Right ventricle myocardium inferior (tissue), 1 donor: ENCODE measurements at regions not wholly inside any gene's neighbourhood (a gene's known extent, or its start where the extent isn't known, plus 50 kb on each side); places are given as distances from the start of the nearest gene placed in this dataset.
"Not testable (repeated sequence)": the region's sequence is repeated elsewhere in the genome, so short reads cannot be mapped to it uniquely, and the experiment has no call there.

Experiments
- ATAC-seq: fragments of 200-7000 bp; cut with Tn5 transposase; one replicate; pipeline ENCODE4 v1.9.1; 2020; ENCODE audit warnings: mild to moderate bottlenecking, moderate library complexity
- DNase-seq: peaks from one replicate; pipeline ENCODE4 v3.0.0; 2021; ENCODE audit errors: missing footprints
- intact Hi-C: fragments of 100-400 bp; cut with DNase I; formaldehyde crosslinking; loops from one replicate; pipeline ENCODE4 v1.11.0; 2022
- donor health status: DM: no; HTN: yes; CAD: no; lungs with severe emphysema.

DNA sequence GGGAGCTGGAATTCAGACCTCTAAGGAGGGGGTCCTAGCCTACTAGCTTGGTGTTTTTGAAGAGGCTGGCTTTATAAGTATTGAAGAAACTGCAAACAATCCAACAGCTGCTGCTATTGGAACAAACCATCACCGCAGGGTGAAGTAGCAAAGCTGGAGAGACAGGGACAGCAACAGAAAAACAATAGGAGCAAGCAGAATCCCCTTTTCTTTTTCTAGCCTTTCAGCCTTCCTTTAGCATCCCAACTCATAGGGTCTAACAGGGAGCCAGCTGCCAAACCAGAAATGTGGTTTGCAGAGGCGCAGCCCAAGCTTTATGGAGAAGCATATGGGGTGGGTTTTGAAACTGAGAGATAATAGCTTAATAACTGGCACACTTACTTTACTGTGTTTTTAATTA is 106.2 kb upstream of the CHMP2B start:
- intact Hi-C loops = no loop called here

GRCh38 chr3:87120236-87120635 is 106.9 kb upstream of the CHMP2B start:
- intact Hi-C loops = no loop called here
- no peak for ATAC-seq
- DNase-seq = no peak

More for the DNA sequence above, 106.2 kb upstream of the CHMP2B start:
- no peak for ATAC-seq
- DNase-seq = no peak

DNA sequence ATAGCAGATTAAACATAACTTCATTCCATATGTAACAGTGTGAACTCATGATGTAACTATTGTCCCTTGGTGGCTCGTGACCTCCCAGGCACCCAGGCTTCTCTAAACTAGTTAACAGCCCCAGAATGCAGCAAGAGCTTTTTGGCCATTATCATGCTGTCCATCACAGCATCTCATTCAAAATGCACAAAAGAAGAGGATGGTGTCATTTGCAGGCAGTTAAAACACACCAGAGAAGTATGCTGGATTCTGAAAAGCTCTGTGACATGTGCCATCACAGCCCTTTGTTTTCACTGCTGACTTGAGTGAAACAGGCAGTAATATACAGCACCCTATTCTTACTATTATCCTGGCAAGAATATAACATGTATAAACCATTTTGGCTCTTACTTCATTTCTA is 117.6 kb upstream of the CHMP2B start:
- ATAC-seq (no peak), DNase-seq (no peak)
- intact Hi-C loops = no loop called here

DNA sequence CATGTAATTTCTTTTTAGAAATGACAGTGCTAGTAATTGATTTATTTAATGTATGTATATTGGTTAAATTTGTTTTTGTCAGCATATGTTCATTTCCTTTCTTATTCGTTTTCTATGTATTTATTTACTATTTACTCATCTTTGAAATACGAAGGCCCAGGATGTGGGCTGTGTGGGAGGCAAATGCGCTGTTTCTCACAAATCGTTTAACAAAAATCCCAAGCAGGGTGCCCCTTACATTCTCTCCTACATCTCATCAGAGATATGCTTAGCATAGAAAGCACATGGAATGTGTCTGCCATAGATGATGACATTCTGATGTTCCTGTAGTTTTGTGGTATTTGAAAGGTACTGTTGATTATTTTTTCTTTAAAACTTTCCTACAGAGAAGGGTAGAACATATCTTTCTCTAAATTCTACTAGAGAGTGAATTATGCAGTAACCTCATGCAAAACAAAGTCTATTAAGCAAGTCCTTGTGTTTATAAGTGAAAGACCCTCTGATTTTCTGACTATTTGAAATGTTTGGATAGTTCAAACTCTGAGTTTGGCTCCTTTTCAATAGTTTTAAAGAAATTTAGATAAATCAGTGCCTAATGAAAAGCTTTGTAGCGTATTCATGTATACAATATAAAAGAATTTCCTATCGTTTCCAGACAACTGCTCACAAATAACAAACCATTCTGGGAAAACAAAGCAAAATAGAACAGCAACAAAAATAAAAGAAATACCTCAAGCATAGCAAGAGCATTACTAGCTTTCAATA is 111.1 kb upstream of the VGLL3 start:
- ATAC-seq (no peak), DNase-seq (no peak)
- intact Hi-C loops = no loop called here

DNA sequence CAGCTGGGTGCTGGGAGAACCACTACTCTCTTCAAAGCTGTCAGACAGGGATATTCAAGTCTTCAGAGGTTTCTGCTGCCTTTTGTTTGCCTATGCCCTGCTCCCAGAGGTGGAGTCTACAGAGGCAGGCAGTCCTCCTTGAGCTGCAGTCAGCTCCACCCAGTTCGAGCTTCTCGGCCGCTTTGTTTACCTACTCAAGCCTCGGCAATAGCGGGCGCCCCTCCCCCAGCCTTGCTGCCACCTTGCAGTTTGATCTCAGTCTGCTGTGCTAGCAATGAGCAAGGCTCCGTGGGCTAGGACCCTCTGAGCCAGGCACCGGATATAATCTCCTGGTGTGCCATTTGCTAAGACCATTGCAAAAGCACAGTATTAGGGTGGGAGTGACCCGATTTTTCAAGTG is 106.8 kb upstream of the VGLL3 start:
- ATAC-seq, intact Hi-C loops, DNase-seq: not testable (repeated sequence)

DNA sequence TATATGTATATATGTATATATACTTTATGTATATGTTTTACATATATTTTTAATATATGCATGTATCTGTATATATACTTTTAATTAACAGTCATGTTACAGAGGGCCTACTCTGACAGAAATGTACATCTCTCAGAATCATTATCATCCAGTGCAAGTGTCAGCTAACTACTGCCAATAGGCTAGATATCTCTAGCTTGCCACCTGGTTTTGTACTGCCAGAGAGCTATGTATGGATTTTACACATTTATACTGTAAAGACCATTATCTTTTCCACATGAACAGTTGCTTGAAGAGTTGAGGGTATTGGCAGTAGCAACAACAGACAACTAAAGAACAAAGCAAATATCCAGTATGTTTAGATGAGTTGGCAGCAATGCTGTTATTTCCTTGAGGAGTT is 99.7 kb upstream of the VGLL3 start:
- intact Hi-C loops = no loop called here
- no peak for ATAC-seq
- no peak for DNase-seq

DNA sequence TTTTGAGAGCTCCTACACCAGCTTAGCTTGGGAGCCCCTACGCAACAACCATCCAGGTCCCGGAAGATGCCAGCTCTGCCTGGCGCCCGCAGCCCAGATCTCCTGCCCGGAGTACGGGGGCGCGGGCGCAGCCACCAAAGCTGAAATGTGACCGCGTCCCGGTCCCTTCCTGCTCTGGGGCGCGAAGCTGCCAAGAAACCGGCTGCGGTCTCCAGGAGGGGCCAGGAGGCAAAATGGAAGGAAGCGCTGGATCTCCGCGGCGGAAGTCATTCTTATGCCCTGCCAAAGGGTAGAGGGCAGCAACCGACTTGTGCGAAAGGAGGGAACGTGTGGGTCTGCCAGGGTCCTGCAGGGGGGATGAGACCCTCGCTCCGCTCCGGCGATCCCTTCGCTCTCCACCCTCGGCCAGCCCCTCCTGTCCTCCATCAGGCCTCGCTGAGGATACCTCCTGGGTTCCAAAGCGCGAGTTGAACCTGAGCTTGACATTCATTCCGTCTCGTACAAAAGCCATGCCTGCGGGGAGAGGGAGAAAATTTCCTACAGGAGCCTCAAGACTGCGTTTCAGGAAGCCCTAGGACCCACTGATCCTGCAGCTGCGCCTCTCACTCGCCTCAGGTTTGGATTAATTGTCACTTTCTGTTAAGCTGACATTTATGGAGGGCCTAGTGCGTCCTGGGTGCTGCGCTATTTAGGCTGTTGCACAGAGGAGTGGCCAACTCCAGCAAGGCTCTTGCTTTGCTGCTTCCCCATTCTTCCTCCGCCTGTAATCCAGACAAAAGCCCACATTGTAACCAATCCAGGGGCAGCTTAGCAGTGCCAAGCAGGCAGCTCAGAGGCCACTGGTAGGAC is 98.3 kb upstream of the VGLL3 start:
- intact Hi-C loops = no loop called here
- DNase-seq (peak; percentile 77), ATAC-seq (peak; percentile 96)

- ATAC-seq (peak; percentile 21), DNase-seq (no peak)
- intact Hi-C loops = no loop called here
Observed at GRCh38 chr3:87088430-87088992, 97.6 kb upstream of the VGLL3 start.

DNA sequence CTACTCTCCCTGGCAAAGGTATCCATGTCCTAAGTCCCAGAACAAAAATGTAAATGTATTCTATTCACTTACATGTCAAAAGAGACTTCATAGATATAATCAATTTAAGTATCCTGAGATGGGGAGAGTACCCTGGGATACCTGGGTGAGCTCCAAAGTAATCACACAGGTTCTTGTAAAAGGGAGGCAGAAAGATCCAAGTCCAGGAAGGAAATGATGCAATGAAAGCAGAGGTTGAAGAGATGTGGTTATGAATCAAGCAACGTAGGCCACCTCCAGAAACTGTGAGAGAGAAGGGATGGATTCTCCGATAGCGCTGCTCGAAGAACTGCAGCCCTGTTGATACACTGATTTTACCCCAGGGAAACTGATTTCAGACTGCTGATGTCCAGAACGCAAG is 93.9 kb upstream of the VGLL3 start:
- DNase-seq (no peak), ATAC-seq (no peak)
- intact Hi-C loops = loop anchor here (5.0 kb wide), 1 partner anchor 308 kb away; no protein-coding TSS in a partner anchor

DNA sequence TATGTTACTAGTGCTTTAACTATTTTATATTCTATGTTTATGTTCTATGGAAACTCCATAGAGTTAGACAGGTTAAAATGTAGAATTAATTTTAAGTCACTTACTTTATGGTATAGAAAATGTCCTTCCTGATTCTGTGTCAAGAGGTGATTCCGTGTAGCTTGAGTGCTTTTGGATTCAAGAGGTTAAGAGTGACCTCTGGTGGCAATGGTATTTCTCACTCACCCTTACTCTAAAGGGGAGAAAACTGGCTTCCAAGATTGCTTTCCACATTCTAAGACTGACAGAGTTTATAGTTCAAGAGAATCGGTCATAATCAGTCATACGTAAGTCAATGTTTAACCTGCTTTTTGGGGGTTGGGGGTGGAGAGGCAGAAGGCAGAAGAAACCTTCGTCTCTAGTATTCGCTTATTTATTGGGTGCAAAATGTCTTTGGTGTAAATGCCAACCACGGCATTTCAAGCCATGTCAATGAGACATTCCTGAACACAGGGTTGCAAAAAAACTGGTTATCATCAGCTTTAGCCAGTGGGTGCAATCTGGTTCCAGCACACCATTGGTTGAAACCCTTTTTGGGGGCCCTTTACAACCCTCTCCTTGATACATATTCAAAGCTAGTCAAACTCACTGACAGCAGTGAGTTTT is 92.0 kb upstream of the VGLL3 start:
- DNase-seq (no peak), ATAC-seq (peak; percentile 67)
- intact Hi-C loops = loop anchor here (5.0 kb wide), 1 partner anchor 306 kb away; no protein-coding TSS in a partner anchor

GRCh38 chr3:87077355-87077754 is 86.4 kb upstream of the VGLL3 start:
- no peak for DNase-seq
- intact Hi-C loops = no loop called here
- no peak for ATAC-seq

DNA sequence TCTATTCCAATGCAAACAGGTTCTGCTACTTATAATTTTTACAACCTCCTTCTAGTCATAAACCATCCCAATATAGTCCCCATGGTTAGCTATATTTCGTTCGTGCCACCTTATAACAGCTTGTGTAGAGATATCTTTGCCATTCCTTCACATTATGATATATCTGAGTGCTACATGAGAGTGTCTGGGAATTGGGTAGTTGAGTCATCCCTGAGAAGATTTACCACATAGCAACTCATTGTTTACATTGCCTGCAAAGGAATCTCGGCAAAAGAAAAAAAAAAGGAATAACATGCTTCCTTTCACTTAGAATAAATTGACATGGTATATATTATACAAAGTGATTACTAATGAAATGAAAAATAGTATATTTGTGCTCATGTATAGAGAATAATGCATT is 86.0 kb upstream of the VGLL3 start:
- ATAC-seq = no peak
- no peak for DNase-seq
- intact Hi-C loops = no loop called here

GRCh38 chr3:87073496-87074145 is 82.7 kb upstream of the VGLL3 start:
- DNase-seq (no peak), ATAC-seq (no peak)
- intact Hi-C loops = no loop called here

GRCh38 chr3:87072446-87072845 is 81.5 kb upstream of the VGLL3 start:
- DNase-seq = no peak
- ATAC-seq = no peak
- intact Hi-C loops = no loop called here

DNA sequence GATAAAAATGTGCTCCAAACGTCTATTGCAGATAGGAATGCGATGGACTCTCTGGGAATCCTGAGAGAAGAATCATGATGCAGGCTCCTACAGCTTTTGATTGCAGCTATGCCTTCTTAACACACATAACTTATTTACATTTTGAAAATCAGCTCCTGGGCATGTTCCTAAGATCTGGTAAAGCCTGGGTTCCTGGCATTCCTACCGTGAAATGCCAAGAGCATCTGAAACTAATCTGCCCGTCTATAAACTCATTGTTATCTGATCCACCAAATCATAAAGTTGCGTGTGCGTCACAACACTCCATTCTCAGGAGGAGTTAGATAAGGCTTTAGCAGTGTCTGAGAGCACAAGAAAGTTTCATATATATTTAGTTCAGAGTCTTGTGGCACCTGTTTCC is 79.0 kb upstream of the VGLL3 start:
- DNase-seq (no peak), ATAC-seq (no peak)
- intact Hi-C loops = no loop called here

DNA sequence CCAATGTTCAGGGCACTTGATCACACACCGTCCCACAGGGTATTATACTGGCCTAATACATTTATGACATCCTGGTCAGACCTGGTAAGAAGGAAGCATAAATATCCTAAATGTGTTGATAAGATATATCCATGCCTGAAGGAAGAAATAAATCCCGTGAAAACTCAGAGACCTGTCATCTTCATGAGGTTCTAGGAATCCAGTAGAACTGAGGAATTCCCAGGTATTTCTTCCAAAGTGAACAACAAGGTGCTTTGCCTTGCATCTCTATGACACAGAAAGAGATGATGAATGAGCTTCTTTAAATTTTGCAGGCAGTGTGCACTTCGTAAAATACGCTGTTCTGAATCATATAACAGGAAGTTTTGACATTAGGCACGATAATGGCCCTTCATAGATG is 78.1 kb upstream of the VGLL3 start:
- intact Hi-C loops = no loop called here
- no peak for DNase-seq
- no peak for ATAC-seq

- no peak for ATAC-seq
- intact Hi-C loops = no loop called here
- DNase-seq = no peak
Observed at GRCh38 chr3:87062685-87063084, 71.7 kb upstream of the VGLL3 start.

- DNase-seq (no peak), ATAC-seq (no peak)
- intact Hi-C loops = no loop called here
Observed at GRCh38 chr3:87057474-87057873, 66.5 kb upstream of the VGLL3 start.

GRCh38 chr3:87053553-87053952 is 62.6 kb upstream of the VGLL3 start:
- no peak for ATAC-seq
- intact Hi-C loops = no loop called here
- DNase-seq = no peak
